ENCODE measurements at regions not wholly inside any gene's neighbourhood (a gene's known extent, or its start where the extent isn't known, plus 50 kb on each side); places are given as distances from the start of the nearest gene placed in this dataset.

- DNase-seq (ENCODE audit: extremely low read depth, low read depth): no peak
Observed at GRCh38 chr5:33277061-33277650, 163.6 kb upstream of the TARS1 start.

GRCh38 chr5:33281431-33281843 lies 159.3 kb upstream of the TARS1 start:
- DNase-seq (ENCODE audit: extremely low read depth, low read depth): no peak

- DNase-seq (ENCODE audit: extremely low read depth, low read depth): no peak
Observed at GRCh38 chr5:33282157-33282556, 158.6 kb upstream of the TARS1 start.

- no peak for DNase-seq (ENCODE audit: extremely low read depth, low read depth)
Observed at GRCh38 chr5:33282696-33283095, 158.1 kb upstream of the TARS1 start.

GRCh38 chr5:33283243-33283642 lies 157.5 kb upstream of the TARS1 start:
- DNase-seq (ENCODE audit: extremely low read depth, low read depth): no peak

- no peak for DNase-seq (ENCODE audit: extremely low read depth, low read depth)
Observed at GRCh38 chr5:33284681-33285080, 156.1 kb upstream of the TARS1 start.

- no peak for DNase-seq (ENCODE audit: extremely low read depth, low read depth)
Observed at GRCh38 chr5:33287242-33287641, 153.5 kb upstream of the TARS1 start.

- DNase-seq (ENCODE audit: extremely low read depth, low read depth): no peak
Observed at GRCh38 chr5:33291216-33292000, 149.4 kb upstream of the TARS1 start.

- DNase-seq (ENCODE audit: extremely low read depth, low read depth): no peak
Observed at GRCh38 chr5:33297760-33298216, 143.0 kb upstream of the TARS1 start.

GRCh38 chr5:33299621-33300208 lies 141.1 kb upstream of the TARS1 start:
- peak; percentile 29 for DNase-seq (ENCODE audit: extremely low read depth, low read depth)

GRCh38 chr5:33300209-33300742 lies 140.5 kb upstream of the TARS1 start:
- DNase-seq (ENCODE audit: extremely low read depth, low read depth): no peak

- DNase-seq (ENCODE audit: extremely low read depth, low read depth): no peak
Observed at GRCh38 chr5:33303579-33304095, 137.1 kb upstream of the TARS1 start.

- no peak for DNase-seq (ENCODE audit: extremely low read depth, low read depth)
Observed at GRCh38 chr5:33304601-33305000, 136.2 kb upstream of the TARS1 start.

GRCh38 chr5:33305572-33305971 lies 135.2 kb upstream of the TARS1 start:
- DNase-seq (ENCODE audit: extremely low read depth, low read depth): no peak

- DNase-seq (ENCODE audit: extremely low read depth, low read depth): no peak
Observed at GRCh38 chr5:33306758-33307157, 134.0 kb upstream of the TARS1 start.

GRCh38 chr5:33308586-33308985 lies 132.2 kb upstream of the TARS1 start:
- no peak for DNase-seq (ENCODE audit: extremely low read depth, low read depth)

- DNase-seq (ENCODE audit: extremely low read depth, low read depth): no peak
Observed at GRCh38 chr5:33309068-33309467, 131.7 kb upstream of the TARS1 start.

GRCh38 chr5:33309536-33310345 lies 131.0 kb upstream of the TARS1 start:
- no peak for DNase-seq (ENCODE audit: extremely low read depth, low read depth)

GRCh38 chr5:33310451-33310850 lies 130.3 kb upstream of the TARS1 start:
- DNase-seq (ENCODE audit: extremely low read depth, low read depth): no peak

- no peak for DNase-seq (ENCODE audit: extremely low read depth, low read depth)
Observed at GRCh38 chr5:33311893-33312292, 128.9 kb upstream of the TARS1 start.
